CD4-positive, alpha-beta T cell treated with Interleukin-10 for 1 hour (primary cell): ENCODE measurements at regions not wholly inside any gene's neighbourhood (a gene's known extent, or its start where the extent isn't known, plus 50 kb on each side); places are given as distances from the start of the nearest gene placed in this dataset.

ENCODE experiments used
- DNase-seq: peaks from one replicate; pipeline ENCODE4 v3.0.0-alpha.2; 2020

GRCh38 chr17:73785958-73786743 is 141.9 kb upstream of the SDK2 start:
- DNase-seq = no peak

- DNase-seq = no peak
Observed at GRCh38 chr17:73787076-73788059, 143.1 kb upstream of the SDK2 start.

- DNase-seq = no peak
Observed at GRCh38 chr17:73788111-73788510, 143.9 kb upstream of the SDK2 start.

- DNase-seq = no peak
Observed at GRCh38 chr17:73791121-73791520, 146.9 kb upstream of the SDK2 start.

- no peak for DNase-seq
Observed at GRCh38 chr17:73791631-73792030, 147.4 kb upstream of the SDK2 start.

GRCh38 chr17:73792994-73793393 is 148.7 kb upstream of the SDK2 start:
- no peak for DNase-seq

GRCh38 chr17:73794336-73794735 is 150.1 kb upstream of the SDK2 start:
- DNase-seq = no peak

GRCh38 chr17:73795730-73796129 is 151.5 kb upstream of the SDK2 start:
- no peak for DNase-seq

- no peak for DNase-seq
Observed at GRCh38 chr17:73797594-73798110, 153.4 kb upstream of the SDK2 start.

GRCh38 chr17:73798111-73798748 is 154.0 kb upstream of the SDK2 start:
- DNase-seq = no peak

- no peak for DNase-seq
Observed at GRCh38 chr17:73799096-73799495, 154.9 kb upstream of the SDK2 start.

- no peak for DNase-seq
Observed at GRCh38 chr17:73799781-73800627, 155.8 kb upstream of the SDK2 start.

- DNase-seq = no peak
Observed at GRCh38 chr17:73800893-73801292, 156.6 kb upstream of the SDK2 start.

- no peak for DNase-seq
Observed at GRCh38 chr17:73801455-73802100, 157.3 kb upstream of the SDK2 start.

GRCh38 chr17:73802314-73802713 is 158.1 kb upstream of the SDK2 start:
- no peak for DNase-seq

GRCh38 chr17:73802871-73803270 is 158.6 kb upstream of the SDK2 start:
- DNase-seq = no peak

GRCh38 chr17:73803964-73804435 is 159.8 kb upstream of the SDK2 start:
- no peak for DNase-seq

GRCh38 chr17:73806768-73807167 is 162.5 kb upstream of the SDK2 start:
- no peak for DNase-seq

- no peak for DNase-seq
Observed at GRCh38 chr17:73813201-73813600, 169.0 kb upstream of the SDK2 start.

GRCh38 chr17:73814075-73814474 is 169.8 kb upstream of the SDK2 start:
- DNase-seq = no peak

GRCh38 chr17:73815474-73815873 is 171.2 kb upstream of the SDK2 start:
- no peak for DNase-seq
